NCI-H226 (cell line): ENCODE measurements at regions not wholly inside any gene's neighbourhood (a gene's known extent, or its start where the extent isn't known, plus 50 kb on each side); places are given as distances from the start of the nearest gene placed in this dataset.

ENCODE experiments used
- DNase-seq: peaks from one replicate; pipeline ENCODE4 v3.0.0-alpha.2; 2015

GRCh38 chr5:38755181-38755580 lies 90.6 kb upstream of the OSMR start:
- DNase-seq, result no peak

DNA sequence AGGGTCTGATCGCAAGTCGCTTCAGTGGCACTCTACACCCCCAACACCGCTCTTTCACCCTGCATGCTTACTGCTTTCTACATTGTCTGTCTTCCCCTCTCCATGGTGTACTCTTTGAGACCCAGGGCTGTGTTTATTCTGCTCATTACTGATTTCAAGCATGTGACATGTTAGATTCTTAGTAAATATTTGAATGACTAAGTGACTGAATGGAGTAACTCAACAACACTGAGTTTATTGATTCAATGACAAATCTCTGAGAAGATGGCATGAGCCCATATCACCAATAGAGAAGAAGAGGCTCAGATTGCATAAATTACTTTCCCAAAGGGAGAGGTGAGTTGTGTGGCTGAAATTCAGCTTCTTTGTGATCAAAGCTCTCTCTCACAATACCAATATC lies 89.7 kb upstream of the OSMR start:
- no peak for DNase-seq

DNA sequence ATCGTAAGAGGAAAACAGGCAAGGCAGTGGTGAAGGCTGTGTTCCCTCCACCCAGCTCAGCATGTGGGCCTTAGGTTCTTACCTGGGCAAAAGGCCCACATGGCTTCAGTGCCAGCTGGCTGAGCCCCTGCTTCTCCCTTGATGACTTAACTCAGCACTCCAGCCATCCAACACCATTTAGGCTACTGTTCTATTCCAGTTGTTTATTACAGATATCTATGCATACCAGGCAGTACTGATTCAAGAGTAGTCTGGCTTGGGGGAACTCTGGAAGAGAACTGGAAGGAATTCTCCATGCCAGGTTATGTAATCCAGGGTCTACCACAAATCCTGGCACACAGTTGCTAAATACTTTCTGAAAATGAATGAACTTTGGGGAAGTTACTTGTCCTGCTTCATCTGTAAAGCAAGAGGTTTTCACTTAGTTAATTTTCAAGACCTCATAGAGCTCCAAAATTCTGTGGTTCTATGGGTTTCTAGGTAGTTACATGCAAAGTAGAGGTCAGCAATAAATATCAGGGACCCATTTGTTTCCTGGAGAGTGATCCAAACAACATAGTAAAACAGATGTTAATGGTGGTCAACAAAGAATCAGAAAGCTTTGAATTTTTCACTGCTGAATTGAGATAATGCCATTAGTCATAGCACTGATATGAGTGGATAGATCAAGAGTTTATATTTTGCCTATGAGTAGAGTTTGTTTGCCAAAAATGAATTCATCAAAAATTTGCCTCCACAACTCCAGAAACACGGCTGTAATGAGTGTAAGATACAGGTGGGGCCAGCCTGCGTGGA lies 88.2 kb upstream of the OSMR start:
- DNase-seq, result peak; percentile 83

GRCh38 chr5:38758774-38759600 lies 86.8 kb upstream of the OSMR start:
- DNase-seq, result no peak

DNA sequence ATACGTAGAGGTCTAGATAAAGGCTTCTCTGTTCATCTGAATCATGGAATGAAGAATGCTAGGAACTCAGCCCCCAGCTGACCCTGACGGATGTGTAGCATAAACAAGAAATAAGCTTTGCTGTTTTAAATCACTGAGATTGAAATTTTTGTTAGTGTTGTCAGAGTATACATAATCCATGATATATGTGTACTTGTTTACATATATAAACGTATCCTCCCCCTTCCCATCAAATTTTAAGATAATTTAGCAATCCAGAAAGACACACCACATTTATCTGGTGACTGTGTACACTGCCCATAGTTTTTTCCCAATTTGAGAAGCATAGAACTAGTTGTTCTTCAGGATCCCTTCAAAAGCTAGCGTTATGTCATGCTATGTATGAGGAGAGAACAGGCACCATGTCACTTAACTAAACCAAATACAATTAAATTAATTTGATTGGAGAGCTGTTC lies 80.8 kb upstream of the OSMR start:
- DNase-seq, result peak; percentile 94

- peak; percentile 82 for DNase-seq
Observed at GRCh38 chr5:38765399-38765861, 80.4 kb upstream of the OSMR start.

DNA sequence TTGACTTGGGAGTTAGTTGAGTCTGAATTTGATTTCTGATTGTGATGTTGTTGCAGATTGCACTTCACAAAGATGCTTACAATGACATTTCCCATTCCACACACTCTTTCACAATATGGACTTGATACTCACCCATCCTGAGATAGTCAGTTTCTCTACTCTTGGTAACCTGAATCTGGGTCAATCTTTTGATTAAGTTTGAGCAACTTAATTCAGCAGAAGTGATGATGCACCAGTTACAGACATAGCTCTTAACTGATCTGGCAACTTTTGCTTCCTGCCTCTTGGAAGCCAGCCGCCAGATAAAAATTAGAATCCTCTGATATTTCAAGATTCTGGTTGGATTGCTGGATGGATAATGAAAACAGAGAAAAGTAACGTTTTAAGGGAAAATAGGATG lies 79.7 kb upstream of the OSMR start:
- DNase-seq, result peak; percentile 26

- DNase-seq, result no peak
Observed at GRCh38 chr5:38768412-38769211, 77.2 kb upstream of the OSMR start.

- DNase-seq, result no peak
Observed at GRCh38 chr5:38772471-38772870, 73.3 kb upstream of the OSMR start.

DNA sequence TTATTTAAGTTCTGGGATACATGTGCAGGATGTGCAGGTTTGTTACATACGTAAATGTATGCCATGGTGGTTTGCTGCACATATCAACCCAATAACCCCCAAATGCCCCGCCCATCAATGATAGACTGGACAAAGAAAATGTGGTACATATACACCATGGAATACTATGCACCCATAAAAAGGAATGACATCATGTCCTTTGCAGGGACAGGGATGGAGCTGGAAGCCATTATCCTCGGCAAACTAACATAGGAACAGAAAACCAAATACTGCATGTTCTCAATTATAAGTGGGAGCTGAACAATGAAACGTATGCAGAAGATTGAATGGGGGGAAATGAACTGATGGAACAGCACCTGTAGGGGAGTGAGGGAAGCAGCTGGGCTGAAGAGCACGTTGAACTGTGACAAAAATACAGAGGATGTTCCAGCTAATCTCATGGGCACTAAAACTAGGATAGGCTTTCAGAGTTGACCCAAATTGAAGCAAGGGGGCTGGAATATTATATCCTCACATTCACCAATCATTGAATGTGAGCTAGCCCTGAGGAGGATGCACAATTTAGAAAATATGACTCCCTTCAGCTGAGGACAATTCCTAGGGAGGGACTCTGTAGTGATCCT lies 70.5 kb upstream of the OSMR start:
- no peak for DNase-seq

DNA sequence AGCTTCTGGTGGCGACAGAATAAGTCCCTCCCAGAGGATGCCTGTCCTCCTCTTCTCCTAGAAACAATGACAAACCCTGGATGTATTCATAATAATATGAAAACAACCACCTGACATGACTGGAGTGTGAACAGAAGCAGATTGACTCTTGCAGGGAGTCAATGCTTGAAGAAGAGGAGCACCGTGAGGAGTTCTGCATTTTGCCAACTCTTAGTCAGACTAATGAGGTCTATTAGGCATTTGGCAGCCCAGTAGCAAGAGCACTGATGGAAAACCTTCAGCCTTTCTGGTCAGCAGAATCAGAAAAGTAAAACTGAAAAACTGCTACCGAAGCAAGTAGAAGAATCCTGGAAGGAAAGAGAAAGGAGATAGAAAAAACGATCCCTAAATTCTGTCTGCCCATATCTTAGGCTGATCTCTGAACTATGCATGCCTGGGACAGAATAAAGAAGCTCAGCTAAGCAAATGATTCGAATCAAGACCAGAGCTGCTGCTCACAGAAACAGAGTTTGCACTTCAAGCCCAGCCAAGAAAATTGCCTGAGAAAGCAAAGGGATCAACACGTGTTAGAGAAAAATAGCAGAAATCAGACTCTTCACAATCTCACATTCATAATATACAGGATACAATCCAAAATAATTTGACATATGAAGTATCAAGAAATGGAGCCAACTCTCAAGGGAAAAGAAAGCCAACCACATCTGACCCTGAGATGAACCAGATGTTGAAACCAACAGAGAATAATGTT lies 69.5 kb upstream of the OSMR start:
- no peak for DNase-seq

DNA sequence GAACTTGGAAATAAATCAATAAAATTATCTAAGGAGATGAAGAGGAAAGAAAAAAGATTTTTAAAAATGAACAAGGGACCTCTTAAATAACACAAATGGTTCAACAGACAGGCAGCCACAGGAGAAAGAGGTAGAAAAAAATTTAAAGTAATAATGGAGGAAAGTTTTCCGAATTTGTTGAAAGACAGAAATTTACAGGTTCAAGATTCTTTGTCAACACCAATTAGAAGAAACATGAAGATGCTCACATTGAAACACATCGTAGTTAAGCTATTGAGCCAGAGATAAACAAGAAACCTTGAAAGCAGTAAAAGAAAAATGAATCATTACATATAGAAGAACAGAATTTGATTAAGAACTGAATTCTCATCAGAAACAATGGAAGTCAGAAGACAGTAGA lies 68.7 kb upstream of the OSMR start:
- no peak for DNase-seq

- DNase-seq, result no peak
Observed at GRCh38 chr5:38780316-38780715, 65.5 kb upstream of the OSMR start.

- DNase-seq, result peak; percentile 88
Observed at GRCh38 chr5:38780945-38781344, 64.9 kb upstream of the OSMR start.

- DNase-seq, result no peak
Observed at GRCh38 chr5:38782180-38782835, 63.5 kb upstream of the OSMR start.

DNA sequence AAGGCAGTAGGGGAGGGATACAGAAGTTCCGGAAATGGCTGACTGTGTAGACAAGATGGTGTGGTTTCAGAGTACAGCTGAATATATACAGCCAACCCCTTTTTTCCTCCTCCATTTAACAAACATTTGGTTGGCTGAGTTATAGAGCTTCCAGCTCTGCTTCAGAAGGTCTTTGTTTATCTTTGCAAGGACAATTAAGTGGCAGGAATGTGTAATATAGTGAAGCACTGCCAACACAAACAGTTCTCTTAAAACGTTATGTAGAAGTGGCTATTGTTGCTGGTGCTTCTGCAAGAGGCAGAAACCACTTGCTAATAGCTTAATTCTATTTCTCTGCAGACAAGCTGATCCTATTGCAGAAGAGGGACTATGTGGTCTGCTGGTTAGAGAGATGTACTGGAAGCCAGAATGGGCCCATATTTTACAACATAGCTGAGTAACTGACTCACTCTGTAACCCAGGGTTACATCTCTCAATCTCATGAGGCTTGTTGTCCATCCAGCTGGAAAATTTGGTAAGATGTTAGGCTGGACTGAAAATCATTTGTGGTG lies 62.7 kb upstream of the OSMR start:
- DNase-seq, result peak; percentile 90

- no peak for DNase-seq
Observed at GRCh38 chr5:38789134-38789533, 56.7 kb upstream of the OSMR start.

- no peak for DNase-seq
Observed at GRCh38 chr5:38789777-38790176, 56.0 kb upstream of the OSMR start.

GRCh38 chr5:38790268-38790667 lies 55.5 kb upstream of the OSMR start:
- no peak for DNase-seq

GRCh38 chr5:38790891-38791290 lies 54.9 kb upstream of the OSMR start:
- DNase-seq, result no peak

GRCh38 chr5:38793099-38793498 lies 52.7 kb upstream of the OSMR start:
- no peak for DNase-seq
